Bronchial epithelial cell (primary cell): ENCODE measurements at regions not wholly inside any gene's neighbourhood (a gene's known extent, or its start where the extent isn't known, plus 50 kb on each side); places are given as distances from the start of the nearest gene placed in this dataset.
"Not testable (repeated sequence)": the region's sequence is repeated elsewhere in the genome, so short reads cannot be mapped to it uniquely, and the experiment has no call there.

Experiments used
- DNase-seq: peaks from one replicate; pipeline ENCODE4 v3.0.0-alpha.2; 2010; ENCODE audit warnings: low read depth
- FAIRE-seq: peaks from 2 replicates; lab custom pipeline; 2011; peaks lifted over from hg19 to GRCh38; lab: Jason Lieb, UNC
- H3K27me3 ChIP-seq: 2 replicates; pipeline ENCODE4 v1.5.1; 2011; ENCODE audit warnings: low read length; ENCODE audit not compliant: control insufficient read depth, insufficient read depth
- H3K36me3 ChIP-seq: 2 replicates; pipeline ENCODE4 v1.5.1; 2011; ENCODE audit warnings: low read length; ENCODE audit not compliant: control insufficient read depth, insufficient read depth
- H3K4me3 ChIP-seq: 2 replicates; pipeline ENCODE4 v1.5.1; 2011; ENCODE audit warnings: mild to moderate bottlenecking, low read depth, low read length, control low read depth
- TF ChIP-seq, protein P1 (sequence below): IDR thresholded peaks from 2 replicates; pipeline ENCODE4 v1.5.1; 2011; ENCODE audit warnings: mild to moderate bottlenecking, moderate library complexity, low read length, control low read depth, inconsistent platforms; ENCODE audit not compliant: insufficient read depth, severe bottlenecking

DNA sequence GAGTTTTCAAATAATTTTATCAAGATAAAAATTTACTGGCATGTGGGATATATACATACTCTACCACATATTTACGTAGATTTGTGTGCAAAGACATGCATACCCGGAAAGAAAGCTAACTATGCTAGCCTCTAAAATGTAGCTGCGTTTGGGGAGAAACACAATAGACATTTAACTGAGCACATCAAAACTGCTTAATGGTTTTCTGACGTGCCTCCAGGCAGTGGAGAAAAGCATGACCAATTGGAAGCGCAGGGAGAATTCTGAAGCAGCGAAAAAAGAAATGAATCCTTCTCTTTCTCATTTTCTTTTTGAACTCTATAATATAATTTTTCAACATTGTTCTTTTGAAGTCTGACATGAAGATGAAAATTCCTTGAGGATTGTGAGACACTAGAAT is 60.3 kb upstream of the LYZL1 start:
- H3K27me3 ChIP-seq, result no peaks in the 10 kb centered on the region
- H3K36me3 ChIP-seq, result no peaks in the 10 kb centered on the region
- no peak overlapping the region for H3K4me3 ChIP-seq
- DNase-seq (no peak), FAIRE-seq (no peak)
- TF ChIP-seq, protein P1, sequence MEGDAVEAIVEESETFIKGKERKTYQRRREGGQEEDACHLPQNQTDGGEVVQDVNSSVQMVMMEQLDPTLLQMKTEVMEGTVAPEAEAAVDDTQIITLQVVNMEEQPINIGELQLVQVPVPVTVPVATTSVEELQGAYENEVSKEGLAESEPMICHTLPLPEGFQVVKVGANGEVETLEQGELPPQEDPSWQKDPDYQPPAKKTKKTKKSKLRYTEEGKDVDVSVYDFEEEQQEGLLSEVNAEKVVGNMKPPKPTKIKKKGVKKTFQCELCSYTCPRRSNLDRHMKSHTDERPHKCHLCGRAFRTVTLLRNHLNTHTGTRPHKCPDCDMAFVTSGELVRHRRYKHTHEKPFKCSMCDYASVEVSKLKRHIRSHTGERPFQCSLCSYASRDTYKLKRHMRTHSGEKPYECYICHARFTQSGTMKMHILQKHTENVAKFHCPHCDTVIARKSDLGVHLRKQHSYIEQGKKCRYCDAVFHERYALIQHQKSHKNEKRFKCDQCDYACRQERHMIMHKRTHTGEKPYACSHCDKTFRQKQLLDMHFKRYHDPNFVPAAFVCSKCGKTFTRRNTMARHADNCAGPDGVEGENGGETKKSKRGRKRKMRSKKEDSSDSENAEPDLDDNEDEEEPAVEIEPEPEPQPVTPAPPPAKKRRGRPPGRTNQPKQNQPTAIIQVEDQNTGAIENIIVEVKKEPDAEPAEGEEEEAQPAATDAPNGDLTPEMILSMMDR, result no peak

DNA sequence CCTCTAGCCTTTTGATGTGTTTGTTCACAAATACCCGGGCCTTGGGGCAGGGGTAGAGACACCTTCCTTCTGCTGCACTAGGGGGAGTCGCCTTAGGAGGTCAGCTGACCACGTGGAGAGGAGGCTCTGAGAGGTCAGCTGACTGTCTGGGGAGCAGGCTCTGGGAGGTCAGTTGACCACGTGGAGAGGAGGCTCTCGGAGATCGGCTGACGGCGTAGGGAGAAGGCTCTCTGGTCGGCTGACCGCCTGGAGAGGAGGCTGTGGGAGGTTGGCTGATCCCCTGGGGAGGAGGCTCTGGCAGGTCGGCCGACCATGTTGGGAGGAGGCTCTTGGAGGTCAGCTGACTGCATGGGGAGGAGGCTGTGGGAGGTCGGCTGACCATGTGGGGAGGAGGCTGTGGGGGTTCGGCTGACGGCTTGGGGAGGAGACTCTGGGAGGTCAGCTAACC is 59.6 kb upstream of the LYZL1 start:
- no peaks in the 10 kb centered on the region for H3K27me3 ChIP-seq
- TF ChIP-seq, protein P1, result no peak
- no peak for DNase-seq
- no peaks in the 10 kb centered on the region for H3K36me3 ChIP-seq
- no peak overlapping the region for H3K4me3 ChIP-seq
- no peak for FAIRE-seq

DNA sequence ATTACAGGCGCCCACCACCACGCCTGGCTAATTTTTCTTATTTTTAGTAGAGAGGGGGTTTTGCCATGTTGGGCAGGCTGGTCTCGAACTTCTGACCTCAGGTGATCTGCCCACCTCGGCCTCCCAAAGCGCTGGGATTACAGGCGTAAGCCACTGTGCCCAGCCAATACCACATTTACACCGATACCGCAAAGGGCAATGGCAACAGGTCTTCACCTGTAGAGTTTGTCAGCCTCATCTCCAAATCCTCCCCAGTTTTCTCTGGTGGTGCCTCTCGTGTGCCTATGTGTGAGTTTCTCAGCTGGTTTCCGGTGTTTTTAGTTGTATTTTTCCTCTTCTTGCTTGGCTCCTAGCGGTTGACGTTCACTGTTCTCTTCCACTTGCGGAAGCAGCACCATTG is 52.0 kb upstream of the LYZL1 start:
- not testable (repeated sequence) for DNase-seq, H3K4me3 ChIP-seq, FAIRE-seq, H3K27me3 ChIP-seq, H3K36me3 ChIP-seq

DNA sequence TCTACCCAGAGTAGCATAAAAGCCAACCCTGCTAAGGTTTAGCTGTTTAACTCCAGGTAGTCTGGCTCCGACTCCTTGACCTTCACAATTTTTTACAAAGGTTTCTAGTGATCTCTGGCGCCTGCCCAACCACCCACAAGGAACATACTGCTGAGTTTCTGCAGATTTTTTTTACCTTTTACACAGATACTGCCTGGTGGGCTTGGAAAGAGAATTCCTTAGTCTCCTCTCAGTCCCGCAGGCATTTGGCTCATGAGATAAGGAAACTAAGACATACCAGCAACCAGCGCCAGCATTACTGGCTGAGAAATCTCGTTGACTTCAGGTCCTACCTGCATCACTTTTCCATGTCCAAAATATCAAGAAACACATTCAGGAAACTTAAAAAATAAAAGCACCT is 51.1 kb upstream of the LYZL1 start:
- DNase-seq (no peak), FAIRE-seq (no peak)
- H3K4me3 ChIP-seq, result no peak overlapping the region
- TF ChIP-seq, protein P1, result no peak
- H3K36me3 ChIP-seq, result no peaks in the 10 kb centered on the region
- H3K27me3 ChIP-seq, result no peaks in the 10 kb centered on the region

DNA sequence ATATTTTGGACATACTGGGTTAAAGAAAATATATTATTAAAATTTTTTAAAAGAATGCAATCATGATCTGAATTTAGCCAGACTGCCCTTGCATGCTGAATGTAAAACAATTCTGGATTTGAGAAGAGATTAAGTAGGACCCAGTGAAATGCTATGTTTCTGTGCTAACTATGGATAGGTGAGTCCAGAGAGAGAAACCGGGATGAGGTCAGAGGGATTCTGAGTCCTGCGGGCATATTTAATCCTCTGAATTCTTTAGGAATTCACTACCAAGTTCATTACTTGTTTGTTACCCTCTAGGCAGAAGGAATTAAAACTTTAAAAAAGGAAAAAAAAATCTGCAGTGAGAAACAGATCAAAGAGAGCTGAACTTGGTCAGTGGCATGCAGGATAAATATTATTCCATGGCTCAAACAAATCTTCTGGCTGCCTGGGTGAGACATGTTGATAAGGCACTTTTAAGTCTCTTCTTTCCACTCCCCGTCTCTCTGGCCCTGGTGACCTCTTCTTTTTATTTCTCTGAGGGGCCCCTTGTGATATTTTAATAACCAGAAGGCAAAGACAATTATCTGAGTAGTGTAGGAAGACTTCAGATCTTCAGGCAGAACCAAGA is 50.2 kb upstream of the LYZL1 start:
- TF ChIP-seq, protein P1, result no peak
- DNase-seq (no peak), FAIRE-seq (no peak)
- no peak overlapping the region for H3K4me3 ChIP-seq
- H3K36me3 ChIP-seq, result no peaks in the 10 kb centered on the region
- H3K27me3 ChIP-seq, result no peaks in the 10 kb centered on the region
